ENCODE measurements at regions not wholly inside any gene's neighbourhood (a gene's known extent, or its start where the extent isn't known, plus 50 kb on each side); places are given as distances from the start of the nearest gene placed in this dataset.
"Not testable (repeated sequence)": the region's sequence is repeated elsewhere in the genome, so short reads cannot be mapped to it uniquely, and the experiment has no call there.

GRCh38 chr14:65847075-65847847, 434.7 kb downstream of the FUT8 start:
- intact Hi-C loops (cut with DNase I) = no loop called here
- H3K36me3 ChIP-seq (replicated peaks in 1 of 2; ENCODE audit: insufficient read depth in 1 of 2, low read depth in 2 of 2) = no peaks in the 10 kb centered on the region
- no peaks in the 10 kb centered on the region for H3K9me3 ChIP-seq
- TF ChIP-seq POLR2A (IDR thresholded peaks at IDR 0.05) (no peak), CTCF (IDR thresholded peaks at IDR 0.05) (no peak)
- ATAC-seq (no peak), DNase-seq (peak in 3 of 4 donors; percentile 21 to 47 (median 29))
- WGBS, 2 donors = 50 to 54% methylated on average over 7 of the region's 7 CpGs
- H3K27ac ChIP-seq = no peak overlapping the region
- peaks cover 16% of the 10 kb centered on the region for H3K4me1 ChIP-seq
- H3K27me3 ChIP-seq = no peaks in the 10 kb centered on the region
- no peak overlapping the region for H3K4me3 ChIP-seq

GRCh38 chr14:65847931-65848330, 435.4 kb downstream of the FUT8 start:
- H3K9me3 ChIP-seq; H3K27me3 ChIP-seq; ATAC-seq; DNase-seq; H3K36me3 ChIP-seq (replicated peaks in 1 of 2; ENCODE audit: insufficient read depth in 1 of 2, low read depth in 2 of 2); H3K4me3 ChIP-seq; intact Hi-C loops (cut with DNase I); H3K27ac ChIP-seq: not testable (repeated sequence)
- peaks cover 23% of the 10 kb centered on the region for H3K4me1 ChIP-seq
- 94% methylated on average over 3 of the region's 3 CpGs for WGBS, 2 donors

- Histone ChIP-seq H3K4me1 (peaks cover 35% of the 10 kb centered on the region), H3K36me3 (replicated peaks in 1 of 2; ENCODE audit: insufficient read depth in 1 of 2, low read depth in 2 of 2) (no peaks in the 10 kb centered on the region), H3K27me3 (no peaks in the 10 kb centered on the region), H3K4me3 (no peak overlapping the region), H3K27ac (no peak overlapping the region), H3K9me3 (no peaks in the 10 kb centered on the region)
- DNase-seq = no peak
- ATAC-seq = no peak
- no peak for TF ChIP-seq POLR2A (IDR thresholded peaks at IDR 0.05)
- no peak for TF ChIP-seq CTCF (IDR thresholded peaks at IDR 0.05)
- intact Hi-C loops (cut with DNase I) = no loop called here
- WGBS, 2 donors = 89 to 92% methylated on average over 3 of the region's 3 CpGs
Measured at GRCh38 chr14:65849091-65849490, 436.6 kb downstream of the FUT8 start.

- Histone ChIP-seq H3K4me1 (peaks cover 38% of the 10 kb centered on the region), H3K27ac (no peak overlapping the region), H3K9me3 (no peaks in the 10 kb centered on the region), H3K4me3 (no peak overlapping the region), H3K36me3 (replicated peaks in 1 of 2; ENCODE audit: insufficient read depth in 1 of 2, low read depth in 2 of 2) (no peaks in the 10 kb centered on the region), H3K27me3 (no peaks in the 10 kb centered on the region)
- intact Hi-C loops (cut with DNase I) = no loop called here
- DNase-seq (no peak), ATAC-seq (no peak)
- 48 to 88% methylated on average over 2 of the region's 2 CpGs for WGBS, 2 donors
- TF ChIP-seq POLR2A (IDR thresholded peaks at IDR 0.05) = no peak
- TF ChIP-seq CTCF (IDR thresholded peaks at IDR 0.05) = no peak
Measured at GRCh38 chr14:65849558-65849957, 437.0 kb downstream of the FUT8 start.

GRCh38 chr14:65850429-65851135, 438.1 kb downstream of the FUT8 start:
- H3K27me3 ChIP-seq = no peaks in the 10 kb centered on the region
- DNase-seq = no peak
- no peak for ATAC-seq
- no peaks in the 10 kb centered on the region for H3K36me3 ChIP-seq (replicated peaks in 1 of 2; ENCODE audit: insufficient read depth in 1 of 2, low read depth in 2 of 2)
- peaks cover 40% of the 10 kb centered on the region for H3K4me1 ChIP-seq
- no peak for TF ChIP-seq POLR2A (IDR thresholded peaks at IDR 0.05)
- TF ChIP-seq CTCF (IDR thresholded peaks at IDR 0.05) = no peak
- H3K9me3 ChIP-seq = no peaks in the 10 kb centered on the region
- no peak overlapping the region for H3K27ac ChIP-seq
- H3K4me3 ChIP-seq = no peak overlapping the region
- intact Hi-C loops (cut with DNase I) = no loop called here
- 87 to 90% methylated on average over 10 of the region's 10 CpGs for WGBS, 2 donors

Data from body of pancreas (tissue), 4 donors.